Activated CD4-positive, alpha-beta T cell treated with anti-CD3 and anti-CD28 coated beads, Interleukin-2, amount 10 ng/mL, durations not matched to agents 24 days and 14 days (primary cell): ENCODE measurements at regions not wholly inside any gene's neighbourhood (a gene's known extent, or its start where the extent isn't known, plus 50 kb on each side); places are given as distances from the start of the nearest gene placed in this dataset.

Experiments
- DNase-seq: peaks from one replicate; pipeline ENCODE4 v3.0.0; 2022
- H3K27ac Mint-ChIP-seq: one replicate; pipeline ENCODE4 v1.8.0; 2022; ENCODE audit warnings: mild to moderate bottlenecking, mixed read lengths
- H3K27me3 Mint-ChIP-seq: one replicate; pipeline ENCODE4 v1.8.0; 2022; ENCODE audit warnings: mixed read lengths
- H3K36me3 Mint-ChIP-seq: one replicate; pipeline ENCODE4 v1.8.0; 2022; ENCODE audit warnings: low read depth, mild to moderate bottlenecking, mixed read lengths
- H3K4me1 Mint-ChIP-seq: one replicate; pipeline ENCODE4 v1.8.0; 2021; ENCODE audit warnings: mixed read lengths
- H3K4me3 Mint-ChIP-seq: one replicate; pipeline ENCODE4 v1.8.0; 2022; ENCODE audit warnings: mild to moderate bottlenecking, moderate library complexity, mixed read lengths
- H3K9me3 Mint-ChIP-seq: one replicate; pipeline ENCODE4 v1.8.0; 2021; ENCODE audit warnings: mixed read lengths
- intact Hi-C: fragments of 100-400 bp; cut with micrococcal nuclease; formaldehyde crosslinking; loops from one replicate; pipeline ENCODE4 v1.15.1; 2023

DNA sequence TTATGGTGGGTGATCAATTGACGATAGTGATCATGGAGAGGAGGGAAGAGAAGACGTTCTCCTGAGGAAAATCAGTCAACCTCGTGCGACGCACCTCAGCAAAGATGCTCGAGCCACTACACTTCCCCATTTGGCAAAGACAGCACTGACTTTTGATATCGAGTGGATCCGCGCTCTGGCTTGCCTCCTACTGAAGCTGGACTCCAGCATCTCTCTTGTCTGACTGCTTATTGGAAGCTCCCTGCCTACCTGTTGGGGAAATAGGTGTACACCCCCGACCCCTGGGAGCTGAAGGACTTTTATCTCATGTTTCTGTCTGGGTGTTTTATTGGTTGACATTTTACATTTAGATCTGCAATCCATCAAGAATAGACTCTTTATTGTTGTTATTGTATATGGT lies 476.8 kb upstream of the B3GAT1 start:
- no peak overlapping the region for H3K4me3 Mint-ChIP-seq
- H3K27ac Mint-ChIP-seq, result no peak overlapping the region
- intact Hi-C loops, result no loop called here
- H3K36me3 Mint-ChIP-seq, result no peaks in the 10 kb centered on the region
- H3K4me1 Mint-ChIP-seq, result no peaks in the 10 kb centered on the region
- no peak for DNase-seq
- H3K27me3 Mint-ChIP-seq, result no peaks in the 10 kb centered on the region
- H3K9me3 Mint-ChIP-seq, result no peaks in the 10 kb centered on the region

DNA sequence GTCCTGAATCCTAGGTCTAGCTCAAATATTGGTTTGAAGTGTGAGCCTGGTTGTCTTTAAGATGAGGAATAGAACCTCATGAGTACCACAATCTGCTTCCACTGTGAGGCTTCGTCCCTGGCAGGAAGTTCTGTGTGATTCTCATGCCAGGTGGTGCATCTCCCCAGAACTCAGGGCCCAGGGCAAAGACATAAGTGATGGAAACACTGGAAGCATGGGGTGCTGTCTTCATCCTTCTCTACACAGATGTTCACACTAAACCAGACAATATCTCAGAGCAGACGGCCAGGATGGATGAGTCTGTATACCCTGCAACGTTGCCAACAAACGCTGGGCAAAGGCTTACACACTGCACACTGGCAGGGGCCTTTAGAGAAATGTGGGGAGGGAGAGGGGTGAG lies 475.9 kb upstream of the B3GAT1 start:
- no peaks in the 10 kb centered on the region for H3K36me3 Mint-ChIP-seq
- H3K9me3 Mint-ChIP-seq, result no peaks in the 10 kb centered on the region
- H3K4me1 Mint-ChIP-seq, result no peaks in the 10 kb centered on the region
- H3K4me3 Mint-ChIP-seq, result no peak overlapping the region
- H3K27me3 Mint-ChIP-seq, result no peaks in the 10 kb centered on the region
- no peak for DNase-seq
- H3K27ac Mint-ChIP-seq, result no peak overlapping the region
- intact Hi-C loops, result no loop called here

DNA sequence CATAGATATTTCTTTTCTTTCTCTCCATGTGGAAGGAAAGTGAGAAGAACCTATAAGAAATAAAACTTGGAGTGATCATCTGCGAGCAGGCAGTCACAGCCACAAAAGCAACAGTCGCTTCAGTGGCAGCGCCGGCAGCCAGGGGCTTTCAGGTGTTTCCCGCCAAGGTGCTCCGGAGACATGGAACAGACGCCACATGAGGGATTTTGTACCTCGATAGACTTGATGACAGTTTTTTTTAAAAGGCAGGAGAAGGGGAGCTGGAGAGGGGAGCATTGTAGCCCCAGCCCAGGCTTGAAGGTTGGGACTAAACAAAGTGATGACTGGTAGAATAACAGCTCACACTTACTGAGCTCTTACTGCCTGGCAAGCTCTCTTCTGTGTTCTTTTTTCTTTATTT lies 471.4 kb upstream of the B3GAT1 start:
- Mint-ChIP-seq H3K27me3 (no peaks in the 10 kb centered on the region), H3K27ac (no peak overlapping the region), H3K36me3 (no peaks in the 10 kb centered on the region), H3K4me1 (no peaks in the 10 kb centered on the region), H3K9me3 (no peaks in the 10 kb centered on the region), H3K4me3 (no peak overlapping the region)
- intact Hi-C loops, result no loop called here
- no peak for DNase-seq

DNA sequence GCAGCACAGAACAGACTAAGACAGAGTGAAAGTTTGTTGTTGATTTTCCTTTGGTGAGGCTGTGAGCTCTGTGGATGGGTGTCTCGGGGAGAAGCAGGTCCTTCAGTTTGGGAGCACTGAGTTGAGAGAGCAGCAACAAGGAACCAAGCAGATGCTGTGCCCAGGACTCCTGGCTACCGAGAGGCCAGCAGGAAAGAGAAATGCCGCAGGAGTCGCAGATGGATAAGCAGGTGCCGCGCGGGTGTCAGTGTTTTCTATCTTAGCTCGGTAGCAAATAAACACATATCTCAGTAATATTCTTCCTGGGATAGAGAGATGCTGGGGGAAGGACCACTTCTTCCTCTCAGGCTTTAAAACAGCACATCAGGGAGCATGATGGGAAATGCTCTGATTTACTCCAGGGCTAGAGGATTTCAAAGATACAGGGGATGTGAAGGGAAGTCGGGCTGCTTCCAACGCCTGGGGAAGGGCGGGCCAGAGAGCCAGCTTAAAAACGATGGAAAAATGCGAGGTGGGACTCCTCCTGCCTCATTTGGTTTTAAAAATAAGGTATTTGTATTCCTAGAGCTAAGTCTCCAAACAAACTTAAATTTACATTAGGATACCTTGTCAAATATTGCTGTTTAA lies 470.7 kb upstream of the B3GAT1 start:
- no peak overlapping the region for H3K27ac Mint-ChIP-seq
- no peaks in the 10 kb centered on the region for H3K9me3 Mint-ChIP-seq
- intact Hi-C loops, result no loop called here
- no peaks in the 10 kb centered on the region for H3K27me3 Mint-ChIP-seq
- DNase-seq, result no peak
- H3K4me3 Mint-ChIP-seq, result no peak overlapping the region
- no peaks in the 10 kb centered on the region for H3K4me1 Mint-ChIP-seq
- H3K36me3 Mint-ChIP-seq, result no peaks in the 10 kb centered on the region

DNA sequence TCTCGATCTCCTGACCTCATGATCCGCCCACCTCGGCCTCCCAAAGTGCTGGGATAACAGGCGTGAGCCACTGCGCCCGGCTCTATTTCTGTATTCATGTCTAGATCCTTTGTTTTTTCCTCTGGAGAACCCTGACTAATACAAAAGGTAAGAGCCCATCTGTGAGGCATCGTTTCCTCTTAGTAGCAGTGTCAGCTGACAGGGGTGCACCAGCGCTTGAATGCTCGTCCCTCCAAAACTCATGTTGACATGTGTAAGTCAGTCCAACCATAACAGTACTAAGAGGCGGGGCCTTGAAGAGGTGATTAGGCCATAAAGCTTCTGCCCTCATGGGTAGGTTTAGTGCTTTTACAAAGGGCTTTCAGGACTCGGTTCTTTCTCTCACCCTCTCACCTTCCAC lies 470.1 kb upstream of the B3GAT1 start:
- H3K4me3 Mint-ChIP-seq, result no peak overlapping the region
- H3K36me3 Mint-ChIP-seq, result no peaks in the 10 kb centered on the region
- H3K9me3 Mint-ChIP-seq, result no peaks in the 10 kb centered on the region
- no peak overlapping the region for H3K27ac Mint-ChIP-seq
- no peak for DNase-seq
- H3K27me3 Mint-ChIP-seq, result no peaks in the 10 kb centered on the region
- H3K4me1 Mint-ChIP-seq, result no peaks in the 10 kb centered on the region
- intact Hi-C loops, result no loop called here

DNA sequence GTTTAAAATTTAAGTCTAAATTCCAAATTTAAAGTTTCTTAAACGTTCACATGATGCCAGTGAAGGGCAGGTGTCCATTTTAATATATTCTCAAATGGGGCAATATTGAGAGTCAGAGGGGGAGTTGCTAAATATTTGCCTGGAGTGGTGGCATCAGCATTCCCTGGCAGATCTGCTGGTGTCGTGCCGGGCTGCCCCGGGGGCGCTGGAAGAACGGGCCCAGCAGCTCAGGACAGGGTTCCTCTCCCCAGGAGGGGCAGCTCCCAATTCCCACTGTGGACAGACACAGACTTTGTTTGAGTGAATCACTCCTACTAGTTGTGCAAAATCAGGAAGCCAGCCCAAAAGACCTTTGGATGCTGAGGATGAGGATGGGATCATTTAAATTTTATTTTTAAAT lies 468.7 kb upstream of the B3GAT1 start:
- intact Hi-C loops, result no loop called here
- H3K4me3 Mint-ChIP-seq, result no peak overlapping the region
- no peak overlapping the region for H3K27ac Mint-ChIP-seq
- no peaks in the 10 kb centered on the region for H3K9me3 Mint-ChIP-seq
- H3K27me3 Mint-ChIP-seq, result peaks cover 1% of the 10 kb centered on the region
- no peaks in the 10 kb centered on the region for H3K36me3 Mint-ChIP-seq
- no peak for DNase-seq
- H3K4me1 Mint-ChIP-seq, result no peaks in the 10 kb centered on the region

DNA sequence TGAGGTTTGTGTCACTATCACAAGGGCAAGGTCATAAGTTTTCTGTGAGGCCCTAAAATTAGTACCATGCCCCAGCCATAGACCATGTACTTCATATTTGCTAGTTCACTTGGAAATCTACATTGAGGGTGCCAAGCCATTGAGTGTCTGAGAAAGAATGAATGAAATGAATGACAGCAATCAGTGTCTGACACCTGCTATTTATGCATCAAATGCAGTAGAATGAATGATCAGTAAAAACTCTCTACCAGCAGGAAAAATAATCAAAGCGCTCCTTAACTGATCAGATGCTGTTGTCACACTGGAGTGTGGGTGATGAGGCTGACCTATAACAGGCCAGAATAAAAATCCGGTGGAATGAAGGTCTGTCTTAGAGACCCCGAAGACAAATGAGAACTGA lies 467.9 kb upstream of the B3GAT1 start:
- H3K27ac Mint-ChIP-seq, result no peak overlapping the region
- peaks cover 1% of the 10 kb centered on the region for H3K27me3 Mint-ChIP-seq
- intact Hi-C loops, result no loop called here
- H3K36me3 Mint-ChIP-seq, result no peaks in the 10 kb centered on the region
- no peaks in the 10 kb centered on the region for H3K4me1 Mint-ChIP-seq
- no peak overlapping the region for H3K4me3 Mint-ChIP-seq
- no peaks in the 10 kb centered on the region for H3K9me3 Mint-ChIP-seq
- no peak for DNase-seq

DNA sequence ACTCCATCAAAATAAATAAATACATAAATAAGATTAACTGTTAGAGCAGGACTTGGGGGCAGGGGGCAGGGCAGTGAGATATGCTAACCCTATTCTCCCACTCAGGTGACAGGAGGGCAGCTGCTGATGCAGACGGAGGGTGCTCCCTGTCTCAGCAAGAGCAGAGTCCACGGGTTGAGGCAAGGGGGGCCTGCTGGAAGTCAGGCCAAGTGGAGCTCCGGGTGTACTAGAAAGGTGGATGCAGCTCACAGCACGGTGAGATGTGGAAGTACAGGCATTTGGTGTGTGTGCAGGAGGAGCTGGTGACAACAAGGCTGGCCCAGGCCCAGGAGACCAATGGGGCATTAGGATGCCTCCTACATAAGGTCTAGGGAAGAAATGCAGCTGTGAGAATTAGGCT lies 467.3 kb upstream of the B3GAT1 start:
- no peaks in the 10 kb centered on the region for H3K36me3 Mint-ChIP-seq
- H3K9me3 Mint-ChIP-seq, result no peaks in the 10 kb centered on the region
- peaks cover 1% of the 10 kb centered on the region for H3K27me3 Mint-ChIP-seq
- intact Hi-C loops, result no loop called here
- DNase-seq, result no peak
- H3K4me3 Mint-ChIP-seq, result no peak overlapping the region
- no peaks in the 10 kb centered on the region for H3K4me1 Mint-ChIP-seq
- H3K27ac Mint-ChIP-seq, result no peak overlapping the region

DNA sequence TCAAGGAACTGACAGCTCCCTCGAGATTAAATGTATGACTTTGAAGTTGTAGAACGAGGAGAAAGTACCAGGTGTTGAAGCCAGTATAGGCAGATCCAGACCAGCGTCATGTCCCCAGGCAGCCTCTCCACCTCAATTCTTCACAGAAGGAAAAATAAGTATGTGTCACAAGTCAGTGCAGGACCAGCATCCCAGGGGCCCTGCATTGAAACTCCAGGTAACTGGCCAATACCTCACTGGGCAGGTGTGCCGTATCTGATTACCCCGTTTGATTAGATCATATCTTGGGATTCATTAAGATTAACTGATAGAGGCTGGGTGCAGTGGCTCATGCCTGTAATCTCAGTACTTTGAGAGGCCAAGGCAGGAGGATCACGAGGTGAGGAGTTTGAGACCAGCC lies 466.7 kb upstream of the B3GAT1 start:
- Mint-ChIP-seq H3K36me3 (no peaks in the 10 kb centered on the region), H3K9me3 (no peaks in the 10 kb centered on the region), H3K27ac (no peak overlapping the region), H3K27me3 (peaks cover 1% of the 10 kb centered on the region), H3K4me3 (no peak overlapping the region), H3K4me1 (no peaks in the 10 kb centered on the region)
- intact Hi-C loops, result no loop called here
- no peak for DNase-seq

DNA sequence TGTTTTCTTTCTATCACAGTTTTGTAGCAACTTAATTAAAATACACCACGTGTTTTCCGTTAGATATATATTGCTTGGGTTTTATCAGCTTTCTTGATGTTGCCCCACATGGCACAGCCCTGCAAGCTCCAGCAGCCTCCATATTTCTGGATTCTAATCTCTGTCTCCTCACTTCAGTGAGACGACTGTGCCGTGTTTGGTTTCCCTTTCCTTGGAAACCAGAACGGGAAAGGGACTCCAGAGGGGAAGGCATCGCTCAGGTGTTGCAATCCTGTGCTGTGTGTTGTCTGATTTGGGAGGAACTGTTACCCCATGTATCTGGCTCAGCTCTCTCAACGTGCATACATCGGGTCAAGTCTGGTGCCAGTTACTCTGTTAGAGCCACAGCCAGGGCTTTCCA lies 464.2 kb upstream of the B3GAT1 start:
- Mint-ChIP-seq H3K9me3 (no peaks in the 10 kb centered on the region), H3K27me3 (peaks cover 1% of the 10 kb centered on the region), H3K36me3 (no peaks in the 10 kb centered on the region), H3K27ac (no peak overlapping the region), H3K4me1 (no peaks in the 10 kb centered on the region), H3K4me3 (no peak overlapping the region)
- no peak for DNase-seq
- intact Hi-C loops, result no loop called here

DNA sequence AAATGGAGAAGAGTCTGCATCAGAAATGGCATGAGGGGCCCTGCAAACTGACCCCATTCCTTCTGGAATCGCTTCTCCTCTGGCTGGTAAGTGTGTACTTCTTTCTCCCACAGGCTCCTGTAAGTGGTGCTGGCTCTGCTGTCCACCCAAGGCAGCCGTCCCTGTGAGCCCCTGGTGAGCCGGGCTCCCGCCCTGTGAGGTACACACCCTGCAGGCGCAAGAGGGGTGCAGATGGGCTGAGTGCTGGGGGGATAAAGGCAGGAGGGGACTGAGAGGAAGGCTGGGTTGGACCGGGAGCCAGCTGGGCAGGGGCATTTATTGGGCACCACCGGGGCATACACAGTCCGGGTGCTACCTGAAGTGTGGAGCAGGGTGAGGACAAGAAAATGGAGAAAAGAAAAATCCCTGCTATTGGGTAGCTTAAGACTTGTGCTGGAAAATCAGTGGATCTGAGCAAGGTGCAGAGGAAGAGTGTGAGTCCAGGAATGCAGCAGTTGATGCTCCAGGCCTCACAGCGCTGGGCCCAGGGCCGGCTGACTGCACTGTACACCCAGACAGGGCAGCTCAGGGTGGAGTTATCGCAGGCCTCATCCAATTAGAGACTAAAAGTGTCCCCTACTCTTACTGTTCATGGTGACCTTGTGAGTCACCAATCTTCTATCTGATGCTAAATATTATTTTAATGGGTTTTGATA lies 455.1 kb upstream of the B3GAT1 start:
- DNase-seq, result no peak
- intact Hi-C loops, result no loop called here
- Mint-ChIP-seq H3K27me3 (no peaks in the 10 kb centered on the region), H3K9me3 (no peaks in the 10 kb centered on the region), H3K4me1 (no peaks in the 10 kb centered on the region), H3K36me3 (no peaks in the 10 kb centered on the region), H3K4me3 (no peak overlapping the region), H3K27ac (no peak overlapping the region)

DNA sequence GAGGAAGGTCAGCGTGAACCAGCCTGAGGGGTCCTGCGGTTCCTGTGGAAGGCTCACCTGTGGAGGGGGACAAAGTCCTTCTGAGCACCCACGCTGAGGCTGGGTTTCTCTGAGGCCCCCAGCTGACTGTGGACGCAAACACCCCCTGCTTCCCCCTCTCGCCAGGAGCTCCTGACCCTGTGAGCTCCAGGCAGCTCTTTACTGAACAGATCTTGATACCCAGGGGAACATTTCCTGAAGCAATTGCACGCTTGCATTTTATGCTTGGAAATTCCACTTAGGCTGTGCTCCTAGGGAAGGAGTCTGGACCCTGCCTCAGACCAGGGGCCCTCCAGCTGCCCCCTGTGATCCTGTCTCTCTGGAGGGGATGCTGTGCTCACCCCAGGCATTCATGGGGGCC lies 454.2 kb upstream of the B3GAT1 start:
- H3K36me3 Mint-ChIP-seq, result no peaks in the 10 kb centered on the region

DNA sequence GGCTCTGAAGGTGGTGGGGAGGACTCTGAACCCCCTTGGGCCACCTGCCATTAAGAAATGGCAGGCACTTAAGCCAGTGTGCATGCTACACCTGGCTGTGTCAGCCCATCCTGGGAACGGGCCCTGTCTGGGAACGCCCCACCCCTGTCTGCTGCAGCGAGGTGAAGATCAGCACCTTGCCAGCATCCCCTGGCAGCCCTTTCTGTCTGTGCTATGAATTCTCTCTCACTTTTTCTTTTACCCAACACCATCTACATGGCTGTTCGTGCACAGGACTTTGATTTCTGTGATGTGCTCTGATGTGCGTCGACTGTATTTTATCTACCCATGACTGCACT lies 452.9 kb upstream of the B3GAT1 start:
- Mint-ChIP-seq H3K27ac (no peak overlapping the region), H3K4me1 (no peaks in the 10 kb centered on the region), H3K4me3 (no peak overlapping the region), H3K27me3 (no peaks in the 10 kb centered on the region), H3K36me3 (no peaks in the 10 kb centered on the region), H3K9me3 (no peaks in the 10 kb centered on the region)
- intact Hi-C loops, result no loop called here
- no peak for DNase-seq

More for the DNA sequence above, 454.2 kb upstream of the B3GAT1 start:
- DNase-seq, result no peak
- Mint-ChIP-seq H3K27me3 (no peaks in the 10 kb centered on the region), H3K4me3 (no peak overlapping the region), H3K27ac (no peak overlapping the region), H3K4me1 (no peaks in the 10 kb centered on the region), H3K9me3 (no peaks in the 10 kb centered on the region)
- intact Hi-C loops, result no loop called here

DNA sequence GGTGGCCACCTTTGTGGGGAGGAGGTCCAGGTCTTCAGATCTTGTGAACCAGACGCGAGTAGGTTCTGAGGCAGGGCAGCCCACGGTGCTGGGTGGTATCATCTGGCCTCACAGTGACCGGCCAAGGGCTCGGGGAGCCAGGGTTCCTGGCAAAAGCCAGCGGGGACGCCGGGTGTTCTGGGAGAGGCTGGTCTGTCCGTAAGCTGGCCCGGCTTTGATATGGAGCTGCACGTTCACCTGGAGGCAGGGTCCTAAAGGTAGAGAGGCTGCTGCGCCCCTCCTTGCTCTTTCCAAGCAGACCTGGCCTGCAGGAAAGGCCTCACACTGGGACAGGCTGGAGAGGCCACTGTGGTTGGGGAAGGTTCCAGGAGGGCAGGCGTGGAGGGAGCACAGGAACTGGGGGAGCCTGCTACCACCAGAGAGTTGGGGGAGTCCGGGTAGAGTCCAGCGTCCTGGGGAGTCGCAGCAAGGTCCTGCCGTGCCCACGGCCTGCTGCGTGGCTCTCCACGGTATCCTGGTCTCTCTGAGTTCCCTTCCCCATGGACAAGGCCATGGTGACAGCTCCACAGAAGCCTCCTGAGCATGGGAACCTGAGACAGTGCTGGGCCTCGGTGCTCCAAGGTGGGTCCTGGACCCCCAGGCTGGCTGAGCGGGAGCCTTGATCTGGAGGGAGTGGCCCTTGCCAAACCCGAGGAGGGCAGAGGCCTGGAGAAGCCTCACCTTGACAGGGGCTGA lies 452.4 kb upstream of the B3GAT1 start:
- Mint-ChIP-seq H3K4me3 (no peak overlapping the region), H3K36me3 (no peaks in the 10 kb centered on the region), H3K27me3 (no peaks in the 10 kb centered on the region), H3K27ac (no peak overlapping the region), H3K4me1 (no peaks in the 10 kb centered on the region), H3K9me3 (no peaks in the 10 kb centered on the region)
- intact Hi-C loops, result no loop called here
- DNase-seq, result no peak
